WTC11 (cell line): ENCODE measurements at regions not wholly inside any gene's neighbourhood (a gene's known extent, or its start where the extent isn't known, plus 50 kb on each side); places are given as distances from the start of the nearest gene placed in this dataset.

Source experiments
- ATAC-seq: fragments of 200-7000 bp; cut with Tn5 transposase; 2 replicates; pipeline ENCODE4 v1.10.0; 2021; ENCODE audit warnings: mild to moderate bottlenecking, moderate library complexity
- CTCF ChIA-PET: fragments of 300-600 bp; sonication (Branson Sonifier 250); formaldehyde crosslinking; loops from one replicate; lab custom pipeline; 2021; ENCODE audit warnings: antibody characterized with exemption; lab: Charles Lee
- POLR2A ChIA-PET: fragments of 350-600 bp; sonication (Branson Sonifier 250); formaldehyde crosslinking; loops from one replicate; lab custom pipeline; 2021; ENCODE audit warnings: antibody characterized with exemption; lab: Charles Lee
- DNase-seq: peaks from one replicate; pipeline ENCODE4 v3.0.0; 2021; ENCODE audit warnings: low spot score
- H3K27ac Mint-ChIP-seq: 2 replicates; pipeline ENCODE4 v1.8.0; 2021; ENCODE audit warnings: mixed read lengths
- H3K27me3 Mint-ChIP-seq: 2 replicates; pipeline ENCODE4 v1.8.0; 2021; ENCODE audit warnings: low read depth, mild to moderate bottlenecking, moderate library complexity, mixed read lengths
- H3K36me3 Mint-ChIP-seq: 2 replicates; pipeline ENCODE4 v1.8.0; 2021; ENCODE audit warnings: mixed read lengths
- H3K4me1 Mint-ChIP-seq: 2 replicates; pipeline ENCODE4 v1.8.0; 2022; ENCODE audit warnings: mixed read lengths
- H3K4me3 Mint-ChIP-seq: 2 replicates; pipeline ENCODE4 v1.8.0; 2021; ENCODE audit warnings: mild to moderate bottlenecking, moderate library complexity, mixed read lengths
- H3K9me3 Mint-ChIP-seq: 2 replicates; pipeline ENCODE4 v1.8.0; 2021; ENCODE audit warnings: mixed read lengths
- FOXK1 ChIP-seq: sonication (generic); formaldehyde crosslinking; IDR thresholded peaks from 2 replicates; pipeline ENCODE4 v1.8.0; 2022; ENCODE audit warnings: mild to moderate bottlenecking, moderate library complexity, missing genetic modification reagents
- MLX ChIP-seq: sonication (generic); formaldehyde crosslinking; IDR thresholded peaks from 2 replicates; pipeline ENCODE4 v1.8.1; 2023; ENCODE audit warnings: mild to moderate bottlenecking, missing genetic modification reagents, moderate library complexity
- NFE2L1 ChIP-seq: sonication (generic); formaldehyde crosslinking; IDR thresholded peaks from 2 replicates; pipeline ENCODE4 v1.8.1; 2023; ENCODE audit warnings: missing genetic modification reagents
- OVOL2 ChIP-seq: fragments of 250-450 bp; sonication (Bioruptor Pico); IDR thresholded peaks from 2 replicates; pipeline ENCODE4 v1.9.0; 2021; ENCODE audit warnings: mild to moderate bottlenecking, borderline replicate concordance
- PRDM15 ChIP-seq: sonication (generic); formaldehyde crosslinking; IDR thresholded peaks from 2 replicates; pipeline ENCODE4 v1.8.0; 2022; ENCODE audit warnings: missing genetic modification reagents
- SOX15 ChIP-seq: fragments of 250-450 bp; sonication (Bioruptor Pico); IDR thresholded peaks from 2 replicates; pipeline ENCODE4 v1.9.0; 2021; ENCODE audit warnings: mild to moderate bottlenecking
- TEAD4 ChIP-seq: sonication (generic); formaldehyde crosslinking; IDR thresholded peaks from 2 replicates; pipeline ENCODE4 v1.8.0; 2022; ENCODE audit warnings: mild to moderate bottlenecking, missing genetic modification reagents
- USF1 ChIP-seq: sonication (generic); formaldehyde crosslinking; IDR thresholded peaks from 2 replicates; pipeline ENCODE4 v1.8.0; 2022; ENCODE audit warnings: mild to moderate bottlenecking, missing genetic modification reagents
- ZNF219 ChIP-seq: sonication (generic); formaldehyde crosslinking; IDR thresholded peaks from 2 replicates; pipeline ENCODE4 v1.8.0; 2023; ENCODE audit warnings: missing genetic modification reagents, mild to moderate bottlenecking, borderline replicate concordance
- TF ChIP-seq, protein P1 (sequence below): sonication (generic); formaldehyde crosslinking; conservative IDR thresholded peaks from 2 replicates; pipeline ENCODE4 v1.8.1; 2023; ENCODE audit warnings: mild to moderate bottlenecking, low read depth, missing genetic modification reagents, moderate library complexity
- TF ChIP-seq, protein P2 (sequence below): sonication (generic); formaldehyde crosslinking; IDR thresholded peaks from 2 replicates; pipeline ENCODE4 v1.8.0; 2023; ENCODE audit warnings: missing genetic modification reagents, mild to moderate bottlenecking, borderline replicate concordance
- TF ChIP-seq, protein P3 (sequence below): sonication (generic); formaldehyde crosslinking; IDR thresholded peaks from 2 replicates; pipeline ENCODE4 v1.8.1; 2022; ENCODE audit warnings: mild to moderate bottlenecking, missing genetic modification reagents, moderate library complexity, borderline replicate concordance

DNA sequence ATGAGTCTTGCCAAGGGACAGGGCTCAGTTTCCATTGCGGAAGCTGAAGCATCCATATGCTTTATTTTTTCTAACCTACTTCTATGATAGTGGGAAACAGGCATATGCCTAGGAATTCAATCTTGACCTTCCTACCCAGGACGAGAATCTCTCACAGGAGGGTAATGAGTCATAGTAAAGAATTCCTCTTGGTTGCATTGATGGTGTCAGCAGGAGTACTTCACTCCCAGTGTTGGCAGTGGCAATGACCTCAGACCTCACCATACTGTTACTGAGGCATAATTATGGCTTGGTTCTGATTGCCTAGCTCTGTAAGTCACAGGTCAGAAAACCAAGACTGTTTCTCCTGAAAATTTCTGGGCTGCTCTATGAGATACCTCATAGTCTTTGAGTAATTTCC is 552.9 kb downstream of the ARL4A start (continued):
- TF ChIP-seq MLX (CRISPR knock-in tag) = no peak
- no peak for TF ChIP-seq TEAD4
- no peak for TF ChIP-seq FOXK1 (CRISPR knock-in tag)
- TF ChIP-seq SOX15 (CRISPR knock-in tag) = no peak
- TF ChIP-seq, protein P1, sequence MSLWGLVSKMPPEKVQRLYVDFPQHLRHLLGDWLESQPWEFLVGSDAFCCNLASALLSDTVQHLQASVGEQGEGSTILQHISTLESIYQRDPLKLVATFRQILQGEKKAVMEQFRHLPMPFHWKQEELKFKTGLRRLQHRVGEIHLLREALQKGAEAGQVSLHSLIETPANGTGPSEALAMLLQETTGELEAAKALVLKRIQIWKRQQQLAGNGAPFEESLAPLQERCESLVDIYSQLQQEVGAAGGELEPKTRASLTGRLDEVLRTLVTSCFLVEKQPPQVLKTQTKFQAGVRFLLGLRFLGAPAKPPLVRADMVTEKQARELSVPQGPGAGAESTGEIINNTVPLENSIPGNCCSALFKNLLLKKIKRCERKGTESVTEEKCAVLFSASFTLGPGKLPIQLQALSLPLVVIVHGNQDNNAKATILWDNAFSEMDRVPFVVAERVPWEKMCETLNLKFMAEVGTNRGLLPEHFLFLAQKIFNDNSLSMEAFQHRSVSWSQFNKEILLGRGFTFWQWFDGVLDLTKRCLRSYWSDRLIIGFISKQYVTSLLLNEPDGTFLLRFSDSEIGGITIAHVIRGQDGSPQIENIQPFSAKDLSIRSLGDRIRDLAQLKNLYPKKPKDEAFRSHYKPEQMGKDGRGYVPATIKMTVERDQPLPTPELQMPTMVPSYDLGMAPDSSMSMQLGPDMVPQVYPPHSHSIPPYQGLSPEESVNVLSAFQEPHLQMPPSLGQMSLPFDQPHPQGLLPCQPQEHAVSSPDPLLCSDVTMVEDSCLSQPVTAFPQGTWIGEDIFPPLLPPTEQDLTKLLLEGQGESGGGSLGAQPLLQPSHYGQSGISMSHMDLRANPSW (CRISPR knock-in tag) = no peak
- no peak for TF ChIP-seq PRDM15 (CRISPR knock-in tag)
- TF ChIP-seq NFE2L1 (CRISPR knock-in tag) = no peak
- TF ChIP-seq ZNF219 (CRISPR knock-in tag) = no peak
- TF ChIP-seq, all 79 proteins: peak for 0

DNA sequence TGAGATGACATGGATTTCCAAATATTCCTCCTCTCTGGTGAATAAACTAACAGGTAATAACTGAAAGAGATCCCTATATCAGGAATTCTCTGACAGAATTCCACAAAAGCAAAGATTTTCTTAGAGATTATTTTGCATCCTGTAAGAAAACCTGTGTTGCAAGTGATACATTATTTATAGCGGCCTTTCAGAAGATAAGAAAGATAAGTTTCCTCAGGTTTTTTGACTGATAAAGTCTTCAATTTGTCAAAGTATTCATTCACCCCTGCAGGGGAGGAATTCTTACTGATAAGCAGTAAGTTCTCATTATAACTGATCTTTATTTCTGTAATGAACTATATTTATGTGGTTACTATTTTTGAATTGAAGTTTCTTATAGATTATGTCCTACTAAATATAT is 554.0 kb downstream of the ARL4A start:
- Mint-ChIP-seq H3K27ac (no peak overlapping the region), H3K9me3 (no peaks in the 10 kb centered on the region), H3K36me3 (no peaks in the 10 kb centered on the region), H3K4me1 (no peaks in the 10 kb centered on the region), H3K27me3 (no peaks in the 10 kb centered on the region), H3K4me3 (no peak overlapping the region)
- ChIA-PET POLR2A (no interaction called here), CTCF (no interaction called here)
- TF ChIP-seq USF1 (CRISPR knock-in tag) = no peak
- TF ChIP-seq, protein P2, sequence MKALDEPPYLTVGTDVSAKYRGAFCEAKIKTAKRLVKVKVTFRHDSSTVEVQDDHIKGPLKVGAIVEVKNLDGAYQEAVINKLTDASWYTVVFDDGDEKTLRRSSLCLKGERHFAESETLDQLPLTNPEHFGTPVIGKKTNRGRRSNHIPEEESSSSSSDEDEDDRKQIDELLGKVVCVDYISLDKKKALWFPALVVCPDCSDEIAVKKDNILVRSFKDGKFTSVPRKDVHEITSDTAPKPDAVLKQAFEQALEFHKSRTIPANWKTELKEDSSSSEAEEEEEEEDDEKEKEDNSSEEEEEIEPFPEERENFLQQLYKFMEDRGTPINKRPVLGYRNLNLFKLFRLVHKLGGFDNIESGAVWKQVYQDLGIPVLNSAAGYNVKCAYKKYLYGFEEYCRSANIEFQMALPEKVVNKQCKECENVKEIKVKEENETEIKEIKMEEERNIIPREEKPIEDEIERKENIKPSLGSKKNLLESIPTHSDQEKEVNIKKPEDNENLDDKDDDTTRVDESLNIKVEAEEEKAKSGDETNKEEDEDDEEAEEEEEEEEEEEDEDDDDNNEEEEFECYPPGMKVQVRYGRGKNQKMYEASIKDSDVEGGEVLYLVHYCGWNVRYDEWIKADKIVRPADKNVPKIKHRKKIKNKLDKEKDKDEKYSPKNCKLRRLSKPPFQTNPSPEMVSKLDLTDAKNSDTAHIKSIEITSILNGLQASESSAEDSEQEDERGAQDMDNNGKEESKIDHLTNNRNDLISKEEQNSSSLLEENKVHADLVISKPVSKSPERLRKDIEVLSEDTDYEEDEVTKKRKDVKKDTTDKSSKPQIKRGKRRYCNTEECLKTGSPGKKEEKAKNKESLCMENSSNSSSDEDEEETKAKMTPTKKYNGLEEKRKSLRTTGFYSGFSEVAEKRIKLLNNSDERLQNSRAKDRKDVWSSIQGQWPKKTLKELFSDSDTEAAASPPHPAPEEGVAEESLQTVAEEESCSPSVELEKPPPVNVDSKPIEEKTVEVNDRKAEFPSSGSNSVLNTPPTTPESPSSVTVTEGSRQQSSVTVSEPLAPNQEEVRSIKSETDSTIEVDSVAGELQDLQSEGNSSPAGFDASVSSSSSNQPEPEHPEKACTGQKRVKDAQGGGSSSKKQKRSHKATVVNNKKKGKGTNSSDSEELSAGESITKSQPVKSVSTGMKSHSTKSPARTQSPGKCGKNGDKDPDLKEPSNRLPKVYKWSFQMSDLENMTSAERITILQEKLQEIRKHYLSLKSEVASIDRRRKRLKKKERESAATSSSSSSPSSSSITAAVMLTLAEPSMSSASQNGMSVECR (CRISPR knock-in tag) = no peak
- TF ChIP-seq MLX (CRISPR knock-in tag) = no peak
- TF ChIP-seq TEAD4 = no peak
- no peak for TF ChIP-seq NFE2L1 (CRISPR knock-in tag)
- no peak for TF ChIP-seq OVOL2
- TF ChIP-seq, protein P3, sequence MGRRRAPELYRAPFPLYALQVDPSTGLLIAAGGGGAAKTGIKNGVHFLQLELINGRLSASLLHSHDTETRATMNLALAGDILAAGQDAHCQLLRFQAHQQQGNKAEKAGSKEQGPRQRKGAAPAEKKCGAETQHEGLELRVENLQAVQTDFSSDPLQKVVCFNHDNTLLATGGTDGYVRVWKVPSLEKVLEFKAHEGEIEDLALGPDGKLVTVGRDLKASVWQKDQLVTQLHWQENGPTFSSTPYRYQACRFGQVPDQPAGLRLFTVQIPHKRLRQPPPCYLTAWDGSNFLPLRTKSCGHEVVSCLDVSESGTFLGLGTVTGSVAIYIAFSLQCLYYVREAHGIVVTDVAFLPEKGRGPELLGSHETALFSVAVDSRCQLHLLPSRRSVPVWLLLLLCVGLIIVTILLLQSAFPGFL (CRISPR knock-in tag) = no peak
- DNase-seq = no peak
- ATAC-seq = no peak
